GM19035 (cell line): ENCODE measurements at regions not wholly inside any gene's neighbourhood (a gene's known extent, or its start where the extent isn't known, plus 50 kb on each side); places are given as distances from the start of the nearest gene placed in this dataset.
"Not testable (repeated sequence)": the region's sequence is repeated elsewhere in the genome, so short reads cannot be mapped to it uniquely, and the experiment has no call there.

Experiments
- ATAC-seq: cut with Tn5 transposase; IDR thresholded peaks from one replicate; pipeline ENCODE4 v1.9.1; 2021; ENCODE audit not compliant: unreplicated experiment

GRCh38 chr1:185549906-185550305 is 184.3 kb upstream of the HMCN1 start:
- ATAC-seq = no peak

- ATAC-seq = no peak
Observed at GRCh38 chr1:185546029-185546428, 188.2 kb upstream of the HMCN1 start.

GRCh38 chr1:185541871-185542301 is 192.3 kb upstream of the HMCN1 start:
- no peak for ATAC-seq

DNA sequence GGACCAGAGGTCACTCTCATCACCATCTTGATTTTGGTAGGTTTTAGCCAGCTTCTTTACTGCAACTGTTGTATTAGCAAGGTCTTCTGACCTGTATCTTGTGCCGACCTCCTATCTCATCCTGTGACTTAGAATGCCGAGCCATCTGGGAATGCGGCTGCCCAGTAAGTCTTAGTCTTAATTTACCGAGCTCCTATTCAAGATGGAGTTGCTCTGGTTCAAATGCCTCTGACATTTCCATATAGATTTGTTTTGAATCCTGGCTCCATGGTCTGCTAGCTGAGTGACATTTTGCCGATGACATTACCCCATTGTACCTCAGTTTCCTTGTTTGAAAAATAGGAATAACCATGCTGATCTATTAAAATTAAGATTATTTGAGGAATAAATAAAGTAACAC is 193.9 kb upstream of the HMCN1 start:
- no peak for ATAC-seq

- ATAC-seq = no peak
Observed at GRCh38 chr1:185539277-185539943, 194.8 kb upstream of the HMCN1 start.

DNA sequence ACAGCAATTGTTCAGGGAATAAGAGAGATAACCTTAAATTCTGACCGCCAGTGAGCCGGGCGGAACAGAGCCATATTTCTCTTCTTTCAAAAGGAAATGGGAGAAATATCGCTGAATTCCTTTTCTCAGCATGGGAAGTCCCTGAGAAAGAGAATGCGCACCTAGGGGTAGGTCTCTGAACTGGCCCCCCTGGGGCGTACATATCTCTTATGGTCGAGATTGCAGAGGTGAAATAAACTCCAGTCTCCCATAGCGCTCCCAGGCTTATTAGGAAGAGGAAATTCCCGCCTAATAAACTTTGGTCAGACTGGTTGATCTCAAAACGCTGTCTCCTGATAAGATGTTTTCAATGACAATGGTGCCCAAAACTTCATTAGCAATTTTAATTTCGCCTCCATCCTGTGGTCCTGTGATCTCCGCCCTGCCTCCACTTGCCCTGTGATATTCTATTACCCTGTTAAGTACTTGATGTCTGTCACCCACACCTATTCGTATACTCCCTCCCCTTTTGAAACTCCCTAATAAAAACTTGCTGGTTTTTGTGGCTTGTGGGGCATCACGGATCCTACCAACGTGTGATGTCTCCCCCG is 195.8 kb upstream of the HMCN1 start:
- not testable (repeated sequence) for ATAC-seq

GRCh38 chr1:185537596-185537995 is 196.6 kb upstream of the HMCN1 start:
- no peak for ATAC-seq

- no peak for ATAC-seq
Observed at GRCh38 chr1:185536165-185536920, 197.8 kb upstream of the HMCN1 start.

DNA sequence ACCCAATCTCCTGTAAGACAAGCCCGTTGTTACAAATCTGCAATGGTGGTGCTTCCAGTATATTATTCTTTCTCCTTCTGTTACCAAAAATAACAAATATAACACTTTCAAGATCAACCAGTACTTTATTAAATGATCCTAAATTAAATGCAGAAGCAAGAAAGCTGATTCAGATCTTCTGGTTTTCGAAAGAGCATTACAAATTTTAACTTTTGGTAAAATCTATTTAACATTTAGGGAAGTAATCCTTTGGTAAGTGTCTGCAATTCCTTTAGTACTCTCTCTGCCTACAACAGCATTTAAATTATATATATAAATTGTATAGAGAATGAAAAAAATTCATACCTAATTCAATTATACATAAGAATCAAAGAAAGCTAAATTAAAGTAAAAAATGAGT is 198.6 kb upstream of the HMCN1 start:
- no peak for ATAC-seq

- ATAC-seq = no peak
Observed at GRCh38 chr1:185534801-185535200, 199.4 kb upstream of the HMCN1 start.

GRCh38 chr1:185533596-185533995 is 200.6 kb upstream of the HMCN1 start:
- ATAC-seq = no peak

- no peak for ATAC-seq
Observed at GRCh38 chr1:185532856-185533255, 201.3 kb upstream of the HMCN1 start.

DNA sequence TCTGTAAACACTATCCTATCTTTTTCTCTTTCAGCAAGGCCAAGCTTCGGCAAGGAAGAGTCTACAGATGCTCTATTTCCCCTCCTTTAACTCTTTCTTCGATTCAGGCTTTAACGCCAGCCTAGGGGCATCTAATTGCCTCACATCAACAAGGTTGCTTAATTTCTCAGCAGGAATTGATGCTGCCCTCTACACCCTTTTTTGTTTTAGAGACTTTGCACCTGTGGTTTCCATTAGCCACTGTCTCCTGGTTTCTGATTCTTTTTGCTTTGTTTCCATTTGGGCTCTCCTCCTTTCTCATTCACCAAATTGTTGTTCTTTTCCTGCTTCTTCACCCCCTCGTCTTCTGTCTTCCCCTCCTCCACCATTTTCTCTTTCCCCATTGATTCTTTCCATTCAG is 202.4 kb upstream of the HMCN1 start:
- ATAC-seq = no peak

GRCh38 chr1:185530215-185530614 is 204.0 kb upstream of the HMCN1 start:
- no peak for ATAC-seq

DNA sequence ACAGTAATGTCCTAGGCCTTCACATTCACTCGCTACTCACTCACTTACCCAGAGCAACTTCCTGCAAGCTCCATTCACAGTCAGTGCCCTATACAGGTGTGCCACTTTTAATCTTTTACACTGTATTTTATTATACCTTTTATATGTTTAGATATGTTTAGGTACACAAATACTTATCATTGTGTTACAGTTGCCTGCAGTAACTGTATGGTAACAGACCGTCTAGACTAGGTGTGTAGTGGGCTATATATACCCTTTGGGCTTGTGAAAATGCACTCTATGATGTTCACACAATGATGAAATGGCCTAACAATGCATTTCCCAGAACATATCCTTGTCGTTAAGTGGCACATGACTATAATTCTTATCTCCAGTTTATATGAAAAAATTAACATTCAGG is 204.5 kb upstream of the HMCN1 start:
- no peak for ATAC-seq

- no peak for ATAC-seq
Observed at GRCh38 chr1:185528084-185528676, 206.0 kb upstream of the HMCN1 start.

GRCh38 chr1:185526344-185527307 is 207.6 kb upstream of the HMCN1 start:
- peak; percentile 100 for ATAC-seq

GRCh38 chr1:185520188-185520920 is 203.3 kb upstream of the IVNS1ABP start:
- no peak for ATAC-seq

DNA sequence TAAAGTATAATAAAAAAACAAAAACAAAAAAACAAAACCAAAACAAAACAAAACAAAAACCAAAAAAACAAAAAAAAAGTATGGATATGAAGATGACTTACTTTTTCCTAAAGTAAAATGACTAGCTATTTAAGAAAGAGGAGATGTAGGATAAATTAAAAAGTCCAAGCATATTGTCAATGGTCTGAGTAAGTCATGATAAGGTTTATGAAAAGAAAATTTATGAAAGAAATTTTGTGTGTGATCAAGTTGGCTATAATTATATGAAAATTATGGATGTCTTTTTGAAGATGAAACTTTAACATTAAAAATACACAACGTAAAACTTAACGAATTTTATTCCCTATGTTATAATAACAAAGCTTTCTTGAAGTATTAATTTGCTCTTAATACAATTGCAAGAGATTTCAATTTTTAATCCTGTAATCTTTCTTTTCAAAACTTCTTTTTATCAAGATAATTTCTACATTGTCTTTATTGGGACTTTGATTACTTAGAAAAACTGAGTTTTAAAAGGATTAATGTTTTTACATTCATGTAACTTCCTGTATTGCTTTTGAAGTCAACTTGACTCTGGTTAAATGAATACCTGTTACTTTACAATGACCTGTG is 200.9 kb upstream of the IVNS1ABP start:
- ATAC-seq = no peak

GRCh38 chr1:185517301-185517700 is 200.3 kb upstream of the IVNS1ABP start:
- not testable (repeated sequence) for ATAC-seq
